GM13976 (cell line): ENCODE measurements at regions not wholly inside any gene's neighbourhood (a gene's known extent, or its start where the extent isn't known, plus 50 kb on each side); places are given as distances from the start of the nearest gene placed in this dataset.

ENCODE experiments used
- DNase-seq: peaks from one replicate; pipeline ENCODE4 v3.0.0; 2012; ENCODE audit warnings: low spot score
- in situ Hi-C: fragments of 300-500 bp; cut with MboI; formaldehyde crosslinking; loops from one replicate; pipeline ENCODE4 v1.12.0; 2022; ENCODE audit warnings: low sequenced_read_pairs, mixed read lengths, inconsistent platforms; ENCODE audit not compliant: unreplicated experiment
- TF ChIP-seq, protein P1 (sequence below): IDR thresholded peaks from 2 replicates; pipeline ENCODE4 v1.5.1; 2012; ENCODE audit warnings: borderline replicate concordance, mild to moderate bottlenecking; ENCODE audit not compliant: insufficient read depth; ENCODE audit errors: extremely low read depth, missing control alignments, control extremely low read depth

DNA sequence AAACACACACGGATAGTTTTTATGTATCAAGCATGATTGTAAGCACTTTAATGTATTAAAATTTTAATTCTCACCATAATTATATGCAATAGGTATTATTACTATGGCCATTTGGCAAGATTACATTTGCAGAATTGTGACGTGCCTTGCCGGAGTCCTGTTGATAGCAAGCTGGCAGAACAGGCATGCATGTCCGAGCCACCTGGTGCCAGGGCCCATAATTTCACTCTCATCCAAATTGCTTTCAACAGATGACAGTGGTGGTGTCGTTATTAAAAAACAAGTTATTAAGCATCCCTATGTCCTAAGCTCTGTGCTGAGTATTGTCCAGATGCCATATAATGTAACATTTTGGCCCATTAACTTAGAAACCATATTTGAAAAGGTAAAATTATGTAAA is 374.3 kb downstream of the FOXO1 start:
- no peak for DNase-seq
- TF ChIP-seq, protein P1, sequence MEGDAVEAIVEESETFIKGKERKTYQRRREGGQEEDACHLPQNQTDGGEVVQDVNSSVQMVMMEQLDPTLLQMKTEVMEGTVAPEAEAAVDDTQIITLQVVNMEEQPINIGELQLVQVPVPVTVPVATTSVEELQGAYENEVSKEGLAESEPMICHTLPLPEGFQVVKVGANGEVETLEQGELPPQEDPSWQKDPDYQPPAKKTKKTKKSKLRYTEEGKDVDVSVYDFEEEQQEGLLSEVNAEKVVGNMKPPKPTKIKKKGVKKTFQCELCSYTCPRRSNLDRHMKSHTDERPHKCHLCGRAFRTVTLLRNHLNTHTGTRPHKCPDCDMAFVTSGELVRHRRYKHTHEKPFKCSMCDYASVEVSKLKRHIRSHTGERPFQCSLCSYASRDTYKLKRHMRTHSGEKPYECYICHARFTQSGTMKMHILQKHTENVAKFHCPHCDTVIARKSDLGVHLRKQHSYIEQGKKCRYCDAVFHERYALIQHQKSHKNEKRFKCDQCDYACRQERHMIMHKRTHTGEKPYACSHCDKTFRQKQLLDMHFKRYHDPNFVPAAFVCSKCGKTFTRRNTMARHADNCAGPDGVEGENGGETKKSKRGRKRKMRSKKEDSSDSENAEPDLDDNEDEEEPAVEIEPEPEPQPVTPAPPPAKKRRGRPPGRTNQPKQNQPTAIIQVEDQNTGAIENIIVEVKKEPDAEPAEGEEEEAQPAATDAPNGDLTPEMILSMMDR, result no peak
- in situ Hi-C loops, result no loop called here

DNA sequence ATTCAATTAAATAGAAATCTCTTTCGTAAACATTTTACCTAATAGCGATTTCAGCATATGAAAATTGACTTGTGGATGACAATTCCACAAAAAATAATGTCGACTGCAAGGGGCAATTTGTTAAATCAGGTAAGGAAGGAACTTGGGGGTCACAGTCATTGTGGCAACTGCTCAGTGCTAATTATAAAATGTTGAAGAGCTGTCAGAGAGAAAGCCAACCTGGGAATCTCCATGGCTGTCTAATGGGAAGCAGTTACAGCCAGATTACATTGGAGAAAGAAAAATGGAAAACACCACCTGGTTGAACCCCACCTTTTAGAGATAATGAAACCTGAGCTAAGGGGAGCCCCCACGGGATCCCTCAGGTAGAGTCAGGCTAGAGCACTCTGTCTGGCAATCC is 373.9 kb downstream of the FOXO1 start:
- in situ Hi-C loops, result no loop called here
- no peak for DNase-seq

DNA sequence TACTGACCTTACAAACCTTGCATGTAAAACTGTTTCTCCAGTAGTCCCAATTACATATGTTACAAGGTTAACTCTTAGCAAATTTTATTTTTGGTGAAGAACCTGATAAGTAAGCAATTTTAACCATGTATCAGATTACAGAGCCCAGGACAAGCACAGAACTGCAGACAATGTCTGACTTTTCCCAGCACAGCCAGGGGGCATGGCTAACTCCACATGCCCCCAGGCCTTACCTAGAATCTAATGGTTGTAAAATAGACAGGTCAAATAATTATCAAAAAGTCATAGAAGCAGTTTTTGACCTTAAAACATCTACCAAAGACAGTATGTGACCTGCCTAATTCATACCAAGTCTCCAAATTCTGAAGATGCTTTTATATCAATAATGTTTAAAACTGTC is 364.1 kb downstream of the FOXO1 start:
- DNase-seq, result no peak
- TF ChIP-seq, protein P1, result no peak
- in situ Hi-C loops, result no loop called here

More for the DNA sequence above, 373.9 kb downstream of the FOXO1 start:
- TF ChIP-seq, protein P1, result no peak

DNA sequence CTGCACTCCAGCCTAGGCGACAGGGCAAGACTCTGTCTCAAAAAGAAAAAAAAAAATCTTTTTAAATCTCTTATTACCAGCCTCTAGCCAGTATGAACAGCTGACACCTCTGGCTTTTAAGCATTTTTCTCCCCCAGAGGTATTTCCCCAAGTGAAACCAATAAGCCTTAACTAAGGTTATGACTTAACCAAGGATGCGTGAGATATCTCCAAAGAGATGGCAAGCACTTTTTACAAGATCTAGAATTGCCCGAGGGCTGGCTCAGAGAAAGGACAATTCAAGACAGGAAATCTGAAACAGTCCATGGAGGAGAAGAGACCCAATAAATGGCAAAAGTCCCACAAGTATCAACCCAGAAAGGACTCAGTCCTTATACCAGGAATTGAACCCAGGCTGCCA is 362.1 kb downstream of the FOXO1 start:
- in situ Hi-C loops, result no loop called here
- TF ChIP-seq, protein P1, result no peak

DNA sequence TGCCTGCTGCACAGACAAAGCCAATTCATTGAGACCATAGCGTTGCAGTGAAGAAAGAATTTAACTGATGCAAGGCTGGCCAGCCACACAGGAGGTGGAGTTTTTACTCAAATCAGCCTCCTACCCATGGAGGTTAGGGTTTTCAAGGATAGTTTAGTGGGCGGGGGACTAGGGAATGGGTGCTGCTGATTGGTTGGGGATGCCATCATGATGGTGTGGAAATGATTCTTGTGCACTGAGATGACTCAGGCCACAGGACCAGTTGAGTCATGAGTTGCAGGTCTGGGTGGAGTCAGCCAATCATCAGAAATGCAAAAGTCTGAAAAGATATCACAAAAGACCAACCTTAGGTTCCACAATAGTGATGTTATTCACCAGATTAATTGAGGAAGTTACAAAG is 359.6 kb downstream of the FOXO1 start:
- in situ Hi-C loops, result no loop called here
- DNase-seq, result no peak
- TF ChIP-seq, protein P1, result no peak

More for the DNA sequence above, 362.1 kb downstream of the FOXO1 start:
- DNase-seq, result no peak

DNA sequence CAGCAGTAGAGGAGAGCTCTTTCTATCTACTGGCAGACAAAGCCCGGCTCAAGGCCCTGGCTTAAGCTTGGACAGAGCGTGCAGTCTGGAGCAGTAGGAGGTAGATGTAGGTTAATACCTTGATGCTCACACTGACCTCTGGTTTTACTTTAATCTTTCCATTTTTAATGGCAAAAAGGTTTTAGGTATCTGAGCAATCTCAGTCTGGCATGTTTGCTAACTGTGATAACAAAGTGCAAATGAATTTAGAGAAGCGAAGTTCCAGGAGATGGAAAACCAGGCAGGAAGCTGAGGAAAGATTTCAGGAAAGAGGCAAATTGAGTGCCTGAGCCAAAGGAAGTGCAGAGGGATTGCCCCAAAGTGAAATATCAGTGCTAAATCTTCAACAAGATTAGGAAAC is 356.6 kb downstream of the FOXO1 start:
- TF ChIP-seq, protein P1, result no peak

More for the DNA sequence above, 356.6 kb downstream of the FOXO1 start:
- in situ Hi-C loops, result no loop called here
- DNase-seq, result no peak
